ENCODE measurements at regions not wholly inside any gene's neighbourhood (a gene's known extent, or its start where the extent isn't known, plus 50 kb on each side); places are given as distances from the start of the nearest gene placed in this dataset.

DNA sequence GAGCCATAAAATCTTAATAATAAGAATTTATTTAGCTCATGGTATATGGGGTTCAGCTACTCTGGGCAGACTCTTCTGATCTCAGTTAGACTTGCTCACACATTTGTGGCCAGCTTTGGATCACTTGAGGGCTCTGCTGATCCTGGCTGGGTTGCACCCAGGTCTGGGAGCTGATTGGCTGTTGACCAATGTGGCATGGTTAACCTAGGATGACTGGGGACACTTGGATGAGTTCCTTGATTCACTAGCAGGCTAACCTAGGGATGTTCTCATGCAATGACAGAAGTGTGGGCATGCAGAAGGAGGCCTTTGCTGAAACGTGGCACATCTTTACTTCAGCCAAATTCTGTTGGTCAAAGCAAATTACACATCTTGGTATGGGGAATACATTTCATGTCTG, 569.5 kb downstream of the UTRN start:
- H3K9ac ChIP-seq (ENCODE audit: low read length): no peak overlapping the region
- no peaks in the 10 kb centered on the region for H3K36me3 ChIP-seq (ENCODE audit: low read depth, low read length)
- no peaks in the 10 kb centered on the region for H3K27me3 ChIP-seq (ENCODE audit: low read length)
- H3K4me1 ChIP-seq (ENCODE audit: insufficient read depth, low read length): no peaks in the 10 kb centered on the region
- no peaks in the 10 kb centered on the region for H4K20me1 ChIP-seq (ENCODE audit: low read length)
- POLR2A ChIA-PET (ENCODE audit: unreplicated experiment): interaction anchor here (0.6 kb wide), 1 partner anchor 95 kb away, joined by 6 read pairs; no protein-coding TSS in a partner anchor
- no peak overlapping the region for H3K4me3 ChIP-seq (ENCODE audit: low read length)
- H2AFZ ChIP-seq (ENCODE audit: low read length): no peak overlapping the region
- CTCF ChIA-PET: no interaction called here
- no TSS peak for BruUV-seq (replicated peaks)
- H3K9me3 ChIP-seq (ENCODE audit: low read length): no peaks in the 10 kb centered on the region
- H3K4me2 ChIP-seq (ENCODE audit: low read length): no peak overlapping the region
- DNase-seq: no peak
- no peaks in the 10 kb centered on the region for H3K9me2 ChIP-seq (replicated peaks; ENCODE audit: low read length)
- TF ChIP-seq EZH2phosphoT487 (IDR thresholded peaks at IDR 0.05; ENCODE audit: borderline replicate concordance, low read length): no peak
- no peak for TF ChIP-seq EZH2 (IDR thresholded peaks at IDR 0.05; ENCODE audit: low read length, unreplicated experiment)
- TF ChIP-seq, protein P1, sequence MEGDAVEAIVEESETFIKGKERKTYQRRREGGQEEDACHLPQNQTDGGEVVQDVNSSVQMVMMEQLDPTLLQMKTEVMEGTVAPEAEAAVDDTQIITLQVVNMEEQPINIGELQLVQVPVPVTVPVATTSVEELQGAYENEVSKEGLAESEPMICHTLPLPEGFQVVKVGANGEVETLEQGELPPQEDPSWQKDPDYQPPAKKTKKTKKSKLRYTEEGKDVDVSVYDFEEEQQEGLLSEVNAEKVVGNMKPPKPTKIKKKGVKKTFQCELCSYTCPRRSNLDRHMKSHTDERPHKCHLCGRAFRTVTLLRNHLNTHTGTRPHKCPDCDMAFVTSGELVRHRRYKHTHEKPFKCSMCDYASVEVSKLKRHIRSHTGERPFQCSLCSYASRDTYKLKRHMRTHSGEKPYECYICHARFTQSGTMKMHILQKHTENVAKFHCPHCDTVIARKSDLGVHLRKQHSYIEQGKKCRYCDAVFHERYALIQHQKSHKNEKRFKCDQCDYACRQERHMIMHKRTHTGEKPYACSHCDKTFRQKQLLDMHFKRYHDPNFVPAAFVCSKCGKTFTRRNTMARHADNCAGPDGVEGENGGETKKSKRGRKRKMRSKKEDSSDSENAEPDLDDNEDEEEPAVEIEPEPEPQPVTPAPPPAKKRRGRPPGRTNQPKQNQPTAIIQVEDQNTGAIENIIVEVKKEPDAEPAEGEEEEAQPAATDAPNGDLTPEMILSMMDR (conservative IDR thresholded peaks at IDR 0.05; ENCODE audit: low read depth, low read length): no peak
- H3K79me2 ChIP-seq (ENCODE audit: low read length): no peaks in the 10 kb centered on the region
- H3F3A ChIP-seq (ENCODE audit: low read length, unreplicated experiment): no peaks in the 10 kb centered on the region
- intact Hi-C loops (cut with micrococcal nuclease): no loop called here
- H3K27ac ChIP-seq (ENCODE audit: low read length): no peak overlapping the region
- ATAC-seq: no peak

DNA sequence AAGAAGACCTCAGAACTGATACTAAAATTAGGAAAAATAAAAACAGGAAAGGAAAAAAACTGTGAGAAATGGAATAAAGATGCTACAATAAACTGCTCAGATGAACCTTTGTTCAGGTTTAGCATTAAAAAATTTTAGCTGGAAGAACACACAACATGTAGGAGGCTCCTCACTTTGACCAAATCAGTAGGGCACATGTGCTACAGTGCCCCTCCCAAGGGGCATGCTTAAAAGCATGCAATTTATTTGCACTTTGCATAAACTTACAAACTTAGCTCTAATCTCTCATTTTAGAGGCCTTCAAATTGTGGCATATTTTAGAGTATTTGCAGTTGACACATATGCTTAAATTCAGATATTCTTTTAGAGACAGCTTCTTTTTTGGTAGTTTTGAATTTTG, 570.2 kb downstream of the UTRN start:
- Histone ChIP-seq H3F3A (ENCODE audit: low read length, unreplicated experiment) (no peaks in the 10 kb centered on the region), H3K4me3 (ENCODE audit: low read length) (no peak overlapping the region), H3K27ac (ENCODE audit: low read length) (no peak overlapping the region), H3K9me3 (ENCODE audit: low read length) (no peaks in the 10 kb centered on the region), H3K27me3 (ENCODE audit: low read length) (no peaks in the 10 kb centered on the region), H3K9me2 (replicated peaks; ENCODE audit: low read length) (no peaks in the 10 kb centered on the region), H3K4me1 (ENCODE audit: insufficient read depth, low read length) (no peaks in the 10 kb centered on the region), H3K36me3 (ENCODE audit: low read depth, low read length) (no peaks in the 10 kb centered on the region), H3K4me2 (ENCODE audit: low read length) (no peak overlapping the region), H3K9ac (ENCODE audit: low read length) (no peak overlapping the region), H3K79me2 (ENCODE audit: low read length) (no peaks in the 10 kb centered on the region), H2AFZ (ENCODE audit: low read length) (no peak overlapping the region), H4K20me1 (ENCODE audit: low read length) (no peaks in the 10 kb centered on the region)
- DNase-seq: no peak
- POLR2A ChIA-PET (ENCODE audit: unreplicated experiment): no interaction called here
- BruUV-seq (replicated peaks): TSS peak; percentile 3
- intact Hi-C loops (cut with micrococcal nuclease): no loop called here
- CTCF ChIA-PET: no interaction called here
- no peak for ATAC-seq
- TF ChIP-seq EZH2phosphoT487 (IDR thresholded peaks at IDR 0.05; ENCODE audit: borderline replicate concordance, low read length) (no peak), EZH2 (IDR thresholded peaks at IDR 0.05; ENCODE audit: low read length, unreplicated experiment) (no peak)
- TF ChIP-seq, protein P1 (conservative IDR thresholded peaks at IDR 0.05; ENCODE audit: low read depth, low read length): no peak

DNA sequence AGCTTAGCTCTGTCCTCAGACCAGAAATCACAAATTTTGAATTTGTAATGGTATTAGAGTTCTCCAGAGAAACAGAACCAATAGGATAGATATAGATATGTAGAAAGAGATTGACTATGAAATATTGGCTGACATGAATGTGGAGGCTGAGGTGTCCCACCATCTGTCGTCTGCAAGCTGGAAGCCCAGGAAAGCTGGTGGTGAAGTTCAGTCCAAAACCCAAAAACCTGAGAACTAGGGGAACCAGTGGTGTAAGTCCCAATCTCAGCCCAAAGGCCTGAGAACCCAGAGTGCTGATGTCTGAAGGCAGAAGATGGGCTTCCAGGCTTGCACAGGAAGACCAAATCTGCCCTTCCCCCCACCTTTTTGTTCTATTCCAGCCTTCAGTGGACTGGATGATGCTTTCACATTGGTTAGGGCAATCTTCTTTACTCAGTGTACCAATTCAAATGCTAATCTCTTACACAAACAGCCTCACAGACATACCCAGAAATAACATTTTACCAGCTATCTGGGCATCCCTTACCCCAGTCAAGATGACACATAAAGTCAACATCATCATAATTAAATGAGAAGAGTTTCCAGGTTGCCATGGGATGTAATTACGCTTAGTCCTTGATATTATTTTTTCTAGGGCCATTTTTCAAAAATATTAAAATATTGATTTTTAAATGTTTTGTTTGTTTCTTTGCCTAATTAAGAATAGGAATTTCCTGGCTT, 570.8 kb downstream of the UTRN start:
- no peak overlapping the region for H3K4me2 ChIP-seq (ENCODE audit: low read length)
- H3K36me3 ChIP-seq (ENCODE audit: low read depth, low read length): no peaks in the 10 kb centered on the region
- no peak for DNase-seq
- H3K9ac ChIP-seq (ENCODE audit: low read length): no peak overlapping the region
- H3K4me1 ChIP-seq (ENCODE audit: insufficient read depth, low read length): no peaks in the 10 kb centered on the region
- no peaks in the 10 kb centered on the region for H3F3A ChIP-seq (ENCODE audit: low read length, unreplicated experiment)
- TF ChIP-seq EZH2 (IDR thresholded peaks at IDR 0.05; ENCODE audit: low read length, unreplicated experiment) (no peak), EZH2phosphoT487 (IDR thresholded peaks at IDR 0.05; ENCODE audit: borderline replicate concordance, low read length) (no peak)
- TF ChIP-seq, protein P1 (conservative IDR thresholded peaks at IDR 0.05; ENCODE audit: low read depth, low read length): no peak
- no peaks in the 10 kb centered on the region for H3K9me2 ChIP-seq (replicated peaks; ENCODE audit: low read length)
- no TSS peak for BruUV-seq (replicated peaks)
- H3K4me3 ChIP-seq (ENCODE audit: low read length): no peak overlapping the region
- no peak overlapping the region for H2AFZ ChIP-seq (ENCODE audit: low read length)
- POLR2A ChIA-PET (ENCODE audit: unreplicated experiment): no interaction called here
- H3K27me3 ChIP-seq (ENCODE audit: low read length): no peaks in the 10 kb centered on the region
- H3K27ac ChIP-seq (ENCODE audit: low read length): no peak overlapping the region
- intact Hi-C loops (cut with micrococcal nuclease): no loop called here
- CTCF ChIA-PET: no interaction called here
- H4K20me1 ChIP-seq (ENCODE audit: low read length): no peaks in the 10 kb centered on the region
- no peaks in the 10 kb centered on the region for H3K9me3 ChIP-seq (ENCODE audit: low read length)
- H3K79me2 ChIP-seq (ENCODE audit: low read length): no peaks in the 10 kb centered on the region
- peak; percentile 29; the same call in 1 of the 2 replicates for ATAC-seq

All from PC-3 (cell line).